ENCODE measurements at regions not wholly inside any gene's neighbourhood (a gene's known extent, or its start where the extent isn't known, plus 50 kb on each side); places are given as distances from the start of the nearest gene placed in this dataset.

DNA sequence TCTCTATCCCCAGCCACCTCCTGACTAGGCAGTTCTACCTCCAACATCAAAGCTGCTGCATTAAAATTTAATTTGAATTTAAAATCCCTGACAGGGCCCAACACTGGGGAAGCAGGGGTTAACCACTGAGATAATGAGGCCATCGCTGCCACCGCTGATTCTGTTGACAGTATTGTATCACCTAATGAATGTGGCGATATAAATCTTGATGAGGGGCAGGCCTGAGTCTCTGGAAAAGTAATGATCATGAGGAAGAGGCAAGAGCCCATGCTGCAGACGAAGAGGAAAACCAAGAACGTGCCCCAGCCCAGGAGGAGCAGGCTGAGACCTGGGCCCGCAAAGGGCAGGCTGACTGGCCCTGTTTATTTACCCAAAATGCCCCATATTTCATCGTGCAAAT is 251.4 kb upstream of the ZFHX3 start:
- H2AK9ac ChIP-seq (replicated peaks; ENCODE audit: low read depth, low read length, poor library complexity), result no peak overlapping the region
- H3K9ac ChIP-seq (ENCODE audit: low read depth, low read length), result no peak overlapping the region
- no peaks in the 10 kb centered on the region for H3K9me3 ChIP-seq (ENCODE audit: control insufficient read depth, insufficient read depth, low read length)
- DNase-seq, result no peak
- H3K79me1 ChIP-seq (ENCODE audit: low read depth in 1 of 2, low read length in 2 of 2), result no peaks in the 10 kb centered on the region
- no peak overlapping the region for H2AK5ac ChIP-seq (ENCODE audit: low read depth, low read length)
- H4K5ac ChIP-seq (ENCODE audit: low read depth, low read length), result no peak overlapping the region
- H4K8ac ChIP-seq (ENCODE audit: low read depth in 2 of 2, low read length in 2 of 2), result no peak overlapping the region
- ATAC-seq (ENCODE audit: low read depth), result no peak
- WGBS, 2 experiments (ENCODE audit: extremely low coverage in 2 of 2, insufficient read length in 1 of 2), result 33% methylated on average over 3 of the region's 7 CpGs; no CpG with 5 or more reads in 1 of the 2 experiments
- in situ Hi-C loops (cut with MboI; ENCODE audit: low sequenced_read_pairs) (no loop called here), dilution Hi-C loops (cut with HindIII; ENCODE audit: low sequenced_read_pairs, unreplicated experiment) (no loop called here), intact Hi-C loops (cut with micrococcal nuclease) (no loop called here)
- H3K14ac ChIP-seq (replicated peaks; ENCODE audit: low read depth, low read length), result no peak overlapping the region
- H4K20me1 ChIP-seq (ENCODE audit: insufficient read depth, low read length), result no peaks in the 10 kb centered on the region
- POLR2A ChIA-PET (ENCODE audit: unreplicated experiment), result no interaction called here
- no peak overlapping the region for H3K18ac ChIP-seq (ENCODE audit: low read depth, low read length)
- H2BK5ac ChIP-seq (ENCODE audit: low read depth, low read length, poor library complexity, severe bottlenecking), result no peak overlapping the region
- no peak overlapping the region for H2AFZ ChIP-seq (replicated peaks; ENCODE audit: low read length, poor library complexity)
- CTCF ChIA-PET, result no interaction called here
- no peak overlapping the region for H3K4me2 ChIP-seq (ENCODE audit: low read depth, low read length)
- no peak overlapping the region for H2BK15ac ChIP-seq (ENCODE audit: low read depth, low read length)
- H3K4me3 ChIP-seq (ENCODE audit: insufficient read depth, low read depth, low read length), result no peak overlapping the region
- no peak overlapping the region for H3K23ac ChIP-seq (ENCODE audit: low read depth, low read length)
- no peaks in the 10 kb centered on the region for H3K4me1 ChIP-seq (ENCODE audit: control insufficient read depth, insufficient read depth, low read length)
- no peak overlapping the region for H3K56ac ChIP-seq (ENCODE audit: extremely low read depth, insufficient read depth, low read length)
- H3K4ac ChIP-seq (ENCODE audit: low read depth, low read length), result no peak overlapping the region
- no peaks in the 10 kb centered on the region; the same call in 1 of the 2 replicates for H3K9me1 ChIP-seq (ENCODE audit: insufficient read depth, low read length)
- no peak overlapping the region for H3K27ac ChIP-seq (ENCODE audit: insufficient read depth, low read length)
- no peak for TF ChIP-seq RFX5 (IDR thresholded peaks at IDR 0.05; ENCODE audit: low read depth, low read length)
- H2BK20ac ChIP-seq (ENCODE audit: low read depth, low read length), result no peak overlapping the region
- H3K36me3 ChIP-seq (ENCODE audit: control insufficient read depth, insufficient read depth, low read length), result no peaks in the 10 kb centered on the region
- no peak overlapping the region for H4K91ac ChIP-seq (ENCODE audit: insufficient read depth, low read depth, low read length)
- no peaks in the 10 kb centered on the region; the same call in 1 of the 2 replicates for H3K27me3 ChIP-seq (ENCODE audit: control insufficient read depth, insufficient read depth, low read length)
- H2BK120ac ChIP-seq (ENCODE audit: low read depth, low read length), result no peak overlapping the region
- BruUV-seq (replicated peaks), result no TSS peak
